Effector CD4-positive, alpha-beta T cell (primary cell): ENCODE measurements at regions not wholly inside any gene's neighbourhood (a gene's known extent, or its start where the extent isn't known, plus 50 kb on each side); places are given as distances from the start of the nearest gene placed in this dataset.
"Not testable (repeated sequence)": the region's sequence is repeated elsewhere in the genome, so short reads cannot be mapped to it uniquely, and the experiment has no call there.

ENCODE experiments used
- DNase-seq: peaks from one replicate; pipeline ENCODE4 v3.0.0-alpha.2; 2020

GRCh38 chr11:38842991-38843390 is 2245.0 kb upstream of the RAG2 start:
- no peak for DNase-seq

- DNase-seq, result no peak
Measured at GRCh38 chr11:38839071-38839470, 2241.0 kb upstream of the RAG2 start.

GRCh38 chr11:38835966-38836365 is 2237.9 kb upstream of the RAG2 start:
- no peak for DNase-seq

- DNase-seq, result no peak
Measured at GRCh38 chr11:38824573-38824972, 2226.5 kb upstream of the RAG2 start.

GRCh38 chr11:38821786-38822185 is 2223.8 kb upstream of the RAG2 start:
- not testable (repeated sequence) for DNase-seq

GRCh38 chr11:38819981-38820380 is 2221.9 kb upstream of the RAG2 start:
- no peak for DNase-seq

- no peak for DNase-seq
Measured at GRCh38 chr11:38818720-38819119, 2220.7 kb upstream of the RAG2 start.

GRCh38 chr11:38814670-38815069 is 2216.6 kb upstream of the RAG2 start:
- DNase-seq, result no peak

- DNase-seq, result no peak
Measured at GRCh38 chr11:38809521-38809920, 2211.5 kb upstream of the RAG2 start.

- no peak for DNase-seq
Measured at GRCh38 chr11:38796281-38796680, 2198.2 kb upstream of the RAG2 start.

- DNase-seq, result no peak
Measured at GRCh38 chr11:38795027-38795426, 2197.0 kb upstream of the RAG2 start.

- no peak for DNase-seq
Measured at GRCh38 chr11:38791346-38791961, 2193.4 kb upstream of the RAG2 start.

- DNase-seq, result no peak
Measured at GRCh38 chr11:38788561-38788960, 2190.5 kb upstream of the RAG2 start.

GRCh38 chr11:38784164-38784563 is 2186.1 kb upstream of the RAG2 start:
- no peak for DNase-seq

GRCh38 chr11:38766796-38767195 is 2168.8 kb upstream of the RAG2 start:
- DNase-seq, result no peak

GRCh38 chr11:38759394-38759793 is 2161.4 kb upstream of the RAG2 start:
- DNase-seq, result no peak

GRCh38 chr11:38756537-38756936 is 2158.5 kb upstream of the RAG2 start:
- no peak for DNase-seq

GRCh38 chr11:38751421-38751820 is 2153.4 kb upstream of the RAG2 start:
- DNase-seq, result no peak

- DNase-seq, result not testable (repeated sequence)
Measured at GRCh38 chr11:38746516-38746915, 2148.5 kb upstream of the RAG2 start.

- DNase-seq, result no peak
Measured at GRCh38 chr11:38723361-38723760, 2125.3 kb upstream of the RAG2 start.

GRCh38 chr11:38721586-38722315 is 2123.7 kb upstream of the RAG2 start:
- no peak for DNase-seq

- DNase-seq, result no peak
Measured at GRCh38 chr11:38718659-38719058, 2120.6 kb upstream of the RAG2 start.

GRCh38 chr11:38718049-38718448 is 2120.0 kb upstream of the RAG2 start:
- DNase-seq, result no peak

- DNase-seq, result no peak
Measured at GRCh38 chr11:38711110-38711509, 2113.1 kb upstream of the RAG2 start.

GRCh38 chr11:38710262-38710661 is 2112.2 kb upstream of the RAG2 start:
- no peak for DNase-seq
